Neural progenitor cell (in vitro differentiated cells): ENCODE measurements at regions not wholly inside any gene's neighbourhood (a gene's known extent, or its start where the extent isn't known, plus 50 kb on each side); places are given as distances from the start of the nearest gene placed in this dataset.

Source experiments
- DNase-seq: peaks from one replicate; pipeline ENCODE4 v3.0.0-alpha.2; 2016; ENCODE audit warnings: low spot score
- H2AFZ ChIP-seq: fragments of 200-600 bp; sonication (generic); replicated peaks from 2 replicates; pipeline ENCODE4 v1.6.1; 2016; ENCODE audit warnings: antibody characterized with exemption
- H3F3A ChIP-seq: fragments of 200-600 bp; sonication (generic); 2 replicates; pipeline ENCODE4 v1.6.1; 2016; ENCODE audit warnings: antibody characterized with exemption, low read depth
- H3K27ac ChIP-seq: fragments of 200-600 bp; sonication (generic); 2 replicates; pipeline ENCODE4 v1.5.1; 2016; ENCODE audit warnings: mild to moderate bottlenecking
- H3K27me3 ChIP-seq: fragments of 200-600 bp; sonication (generic); 2 replicates; pipeline ENCODE4 v1.6.1; 2016; ENCODE audit warnings: mild to moderate bottlenecking, moderate library complexity
- H3K36me3 ChIP-seq: fragments of 200-600 bp; sonication (generic); 2 replicates; pipeline ENCODE4 v1.5.1; 2016
- H3K4me1 ChIP-seq: fragments of 200-600 bp; sonication (generic); 2 replicates; pipeline ENCODE4 v1.6.1; 2016; ENCODE audit warnings: mixed run types
- H3K4me2 ChIP-seq: fragments of 200-600 bp; sonication (generic); 2 replicates; pipeline ENCODE4 v1.6.1; 2016
- H3K4me3 ChIP-seq: fragments of 200-600 bp; sonication (generic); 2 replicates; pipeline ENCODE4 v1.5.1; 2016
- H3K79me2 ChIP-seq: fragments of 200-600 bp; sonication (generic); 2 replicates; pipeline ENCODE4 v1.6.1; 2016; ENCODE audit warnings: low read depth
- H3K9ac ChIP-seq: fragments of 200-600 bp; sonication (generic); 2 replicates; pipeline ENCODE4 v1.6.1; 2016
- H3K9me3 ChIP-seq: fragments of 200-600 bp; sonication (generic); 2 replicates; pipeline ENCODE4 v1.5.1; 2016; ENCODE audit warnings: low read depth
- H4K20me1 ChIP-seq: fragments of 200-600 bp; sonication (generic); 2 replicates; pipeline ENCODE4 v1.6.1; 2016; ENCODE audit warnings: low read depth
- H3K27ac Mint-ChIP-seq: 3 replicates; pipeline ENCODE4 v1.8.0; 2021; ENCODE audit warnings: mixed read lengths
- H3K27me3 Mint-ChIP-seq: 2 replicates; pipeline ENCODE4 v1.8.0; 2022; ENCODE audit warnings: low read depth, mild to moderate bottlenecking, inconsistent platforms, moderate library complexity, mixed read lengths; ENCODE audit not compliant: insufficient read depth
- H3K36me3 Mint-ChIP-seq: 3 replicates; pipeline ENCODE4 v1.8.0; 2021; ENCODE audit warnings: mixed read lengths
- H3K4me1 Mint-ChIP-seq: 3 replicates; pipeline ENCODE4 v1.8.0; 2021; ENCODE audit warnings: mixed read lengths
- H3K4me3 Mint-ChIP-seq: 3 replicates; pipeline ENCODE4 v1.8.0; 2021; ENCODE audit warnings: mild to moderate bottlenecking, moderate library complexity, mixed read lengths
- H3K9me3 Mint-ChIP-seq: 3 replicates; pipeline ENCODE4 v1.8.0; 2020; ENCODE audit warnings: mixed read lengths
- EZH2 ChIP-seq: fragments of 200-600 bp; sonication (generic); IDR thresholded peaks from 2 replicates; pipeline ENCODE4 v1.6.1; 2017; ENCODE audit warnings: antibody characterized with exemption, mild to moderate bottlenecking, moderate library complexity
- EZH2phosphoT487 ChIP-seq: fragments of 200-600 bp; sonication (generic); IDR thresholded peaks from 2 replicates; pipeline ENCODE4 v1.6.1; 2017; ENCODE audit warnings: antibody characterized with exemption
- TF ChIP-seq, protein P1 (sequence below): fragments of 200-600 bp; sonication (generic); IDR thresholded peaks from 2 replicates; pipeline ENCODE4 v1.5.1; 2017; ENCODE audit warnings: antibody characterized with exemption, mild to moderate bottlenecking

DNA sequence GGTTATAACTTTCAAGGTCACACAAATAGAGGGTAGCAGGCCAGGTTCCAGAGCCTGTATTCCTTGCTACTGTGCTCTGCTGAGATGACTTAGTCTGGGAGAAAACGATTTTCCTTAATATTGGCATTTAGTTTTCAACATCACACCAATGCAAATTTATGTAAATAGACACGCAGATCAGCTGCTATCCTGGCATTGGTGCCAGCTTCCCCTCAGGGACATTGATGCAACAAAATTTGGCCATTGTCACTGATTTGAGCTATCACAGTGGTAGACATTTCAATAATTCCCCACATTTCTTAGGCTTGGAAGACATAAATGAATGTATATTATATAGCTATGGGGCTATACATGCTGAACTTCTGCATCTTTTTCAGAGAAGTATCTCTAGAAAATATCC lies 71.6 kb upstream of the ASTN2 start:
- H3K4me1 Mint-ChIP-seq, result peaks cover 32% of the 10 kb centered on the region
- no peaks in the 10 kb centered on the region for H3F3A ChIP-seq
- H3K27me3 Mint-ChIP-seq, result peaks cover 2% of the 10 kb centered on the region

DNA sequence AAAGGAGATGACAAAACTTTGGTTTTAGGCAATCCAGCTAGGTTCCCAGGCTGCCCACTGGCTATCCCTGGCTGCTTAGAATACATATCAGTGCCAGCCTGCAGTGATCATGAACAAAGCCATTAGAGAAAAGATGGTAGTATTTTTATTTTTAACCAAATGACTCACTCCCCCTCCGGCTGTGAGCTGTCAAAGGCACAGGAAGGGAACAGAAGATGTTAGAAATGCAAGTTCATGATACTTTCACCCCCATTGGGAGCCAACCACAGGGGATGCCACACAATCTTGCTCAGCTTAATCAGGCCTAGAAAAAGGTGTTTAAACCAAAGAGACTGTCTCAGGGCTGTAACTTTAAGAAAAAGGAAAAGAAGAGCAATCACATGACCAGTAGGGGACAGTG lies 70.3 kb upstream of the ASTN2 start:
- no peak overlapping the region for H3K4me2 ChIP-seq
- H3K9me3 ChIP-seq, result no peaks in the 10 kb centered on the region
- H3F3A ChIP-seq, result no peaks in the 10 kb centered on the region
- Mint-ChIP-seq H3K4me1 (peaks cover 32% of the 10 kb centered on the region), H3K36me3 (no peaks in the 10 kb centered on the region), H3K27me3 (peaks cover 2% of the 10 kb centered on the region), H3K4me3 (no peak overlapping the region), H3K27ac (no peak overlapping the region), H3K9me3 (no peaks in the 10 kb centered on the region)
- no peaks in the 10 kb centered on the region for H3K27me3 ChIP-seq
- no peaks in the 10 kb centered on the region for H4K20me1 ChIP-seq
- TF ChIP-seq, protein P1, sequence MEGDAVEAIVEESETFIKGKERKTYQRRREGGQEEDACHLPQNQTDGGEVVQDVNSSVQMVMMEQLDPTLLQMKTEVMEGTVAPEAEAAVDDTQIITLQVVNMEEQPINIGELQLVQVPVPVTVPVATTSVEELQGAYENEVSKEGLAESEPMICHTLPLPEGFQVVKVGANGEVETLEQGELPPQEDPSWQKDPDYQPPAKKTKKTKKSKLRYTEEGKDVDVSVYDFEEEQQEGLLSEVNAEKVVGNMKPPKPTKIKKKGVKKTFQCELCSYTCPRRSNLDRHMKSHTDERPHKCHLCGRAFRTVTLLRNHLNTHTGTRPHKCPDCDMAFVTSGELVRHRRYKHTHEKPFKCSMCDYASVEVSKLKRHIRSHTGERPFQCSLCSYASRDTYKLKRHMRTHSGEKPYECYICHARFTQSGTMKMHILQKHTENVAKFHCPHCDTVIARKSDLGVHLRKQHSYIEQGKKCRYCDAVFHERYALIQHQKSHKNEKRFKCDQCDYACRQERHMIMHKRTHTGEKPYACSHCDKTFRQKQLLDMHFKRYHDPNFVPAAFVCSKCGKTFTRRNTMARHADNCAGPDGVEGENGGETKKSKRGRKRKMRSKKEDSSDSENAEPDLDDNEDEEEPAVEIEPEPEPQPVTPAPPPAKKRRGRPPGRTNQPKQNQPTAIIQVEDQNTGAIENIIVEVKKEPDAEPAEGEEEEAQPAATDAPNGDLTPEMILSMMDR, result no peak
- TF ChIP-seq EZH2phosphoT487 (no peak), EZH2 (no peak)
- no peak overlapping the region for H3K4me3 ChIP-seq
- H2AFZ ChIP-seq, result no peak overlapping the region
- no peak overlapping the region for H3K27ac ChIP-seq
- H3K36me3 ChIP-seq, result no peaks in the 10 kb centered on the region
- H3K79me2 ChIP-seq, result no peaks in the 10 kb centered on the region
- no peaks in the 10 kb centered on the region for H3K4me1 ChIP-seq
- H3K9ac ChIP-seq, result no peak overlapping the region
- DNase-seq, result no peak

More for the DNA sequence above, 71.6 kb upstream of the ASTN2 start:
- Histone ChIP-seq H3K4me3 (no peak overlapping the region), H3K9me3 (no peaks in the 10 kb centered on the region), H3K27me3 (no peaks in the 10 kb centered on the region), H3K27ac (no peak overlapping the region), H3K36me3 (no peaks in the 10 kb centered on the region), H3K9ac (no peak overlapping the region), H3K4me1 (no peaks in the 10 kb centered on the region), H2AFZ (no peak overlapping the region), H3K79me2 (no peaks in the 10 kb centered on the region), H4K20me1 (no peaks in the 10 kb centered on the region), H3K4me2 (no peak overlapping the region)
- no peak for DNase-seq
- Mint-ChIP-seq H3K4me3 (no peak overlapping the region), H3K27ac (no peak overlapping the region), H3K36me3 (no peaks in the 10 kb centered on the region), H3K9me3 (no peaks in the 10 kb centered on the region)
- TF ChIP-seq EZH2phosphoT487 (no peak), EZH2 (no peak)
- TF ChIP-seq, protein P1, result no peak

DNA sequence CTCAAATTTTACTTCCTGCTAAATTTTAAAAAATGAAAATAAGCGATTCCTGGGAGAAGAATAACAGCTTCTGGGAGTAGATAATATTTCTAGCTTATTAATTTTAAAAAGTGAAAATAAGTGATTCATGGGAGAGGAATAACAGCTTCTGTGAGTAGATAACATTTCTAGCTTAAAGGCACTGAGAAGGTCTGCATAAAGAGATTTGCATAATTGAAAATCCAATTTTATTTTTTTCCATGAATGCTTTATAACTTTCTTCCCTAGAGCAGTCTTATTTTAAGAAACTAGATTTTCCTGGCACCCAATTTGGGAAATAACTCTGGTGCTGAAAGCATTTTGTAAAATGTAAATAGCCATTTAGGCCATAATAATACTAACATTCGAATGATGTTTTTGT lies 65.9 kb upstream of the ASTN2 start:
- peaks cover 15% of the 10 kb centered on the region for H3K4me1 Mint-ChIP-seq
- no peaks in the 10 kb centered on the region for H4K20me1 ChIP-seq
- DNase-seq, result no peak
- H3K27me3 ChIP-seq, result no peaks in the 10 kb centered on the region
- H3K36me3 ChIP-seq, result no peaks in the 10 kb centered on the region
- H3K27ac ChIP-seq, result no peak overlapping the region
- H3K4me3 Mint-ChIP-seq, result no peak overlapping the region
- no peaks in the 10 kb centered on the region for H3K9me3 ChIP-seq
- H3K27ac Mint-ChIP-seq, result no peak overlapping the region
- no peaks in the 10 kb centered on the region for H3K4me1 ChIP-seq
- H3K4me3 ChIP-seq, result no peak overlapping the region
- H3K4me2 ChIP-seq, result no peak overlapping the region
- TF ChIP-seq, protein P1, result no peak
- TF ChIP-seq EZH2phosphoT487, result no peak
- no peak for TF ChIP-seq EZH2
- no peak overlapping the region for H2AFZ ChIP-seq
- H3K79me2 ChIP-seq, result no peaks in the 10 kb centered on the region
- no peaks in the 10 kb centered on the region for H3K9me3 Mint-ChIP-seq
- H3F3A ChIP-seq, result no peaks in the 10 kb centered on the region
- H3K9ac ChIP-seq, result no peak overlapping the region
- H3K27me3 Mint-ChIP-seq, result no peaks in the 10 kb centered on the region
- H3K36me3 Mint-ChIP-seq, result no peaks in the 10 kb centered on the region

DNA sequence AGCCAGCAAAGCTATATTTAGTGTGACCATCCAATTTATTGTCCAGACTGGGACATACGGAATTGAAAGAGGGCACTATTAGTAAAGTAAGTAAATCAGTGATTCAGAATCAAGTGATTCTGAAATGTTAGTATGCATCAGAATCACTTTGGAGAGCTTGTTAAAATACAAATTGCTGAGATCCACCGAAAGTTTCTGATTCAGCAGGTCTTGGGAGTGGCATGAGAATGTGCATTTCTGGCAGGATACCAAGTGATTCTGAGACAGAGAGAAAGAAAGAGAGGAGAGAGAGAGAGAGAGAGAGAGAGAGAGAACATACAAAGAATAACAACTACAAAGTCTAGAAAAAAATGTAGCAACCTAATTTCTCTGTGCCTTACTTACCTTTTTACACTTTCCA lies 65.4 kb upstream of the ASTN2 start:
- no peak overlapping the region for H3K9ac ChIP-seq
- TF ChIP-seq EZH2, result no peak
- TF ChIP-seq, protein P1, result no peak
- TF ChIP-seq EZH2phosphoT487, result no peak
- DNase-seq, result no peak
- no peaks in the 10 kb centered on the region for H3K36me3 ChIP-seq
- no peaks in the 10 kb centered on the region for H3K79me2 ChIP-seq
- H3K9me3 ChIP-seq, result no peaks in the 10 kb centered on the region
- no peak overlapping the region for H3K4me3 Mint-ChIP-seq
- peaks cover 12% of the 10 kb centered on the region for H3K4me1 Mint-ChIP-seq
- no peaks in the 10 kb centered on the region for H3K27me3 Mint-ChIP-seq
- no peaks in the 10 kb centered on the region for H3F3A ChIP-seq
- no peaks in the 10 kb centered on the region for H3K27me3 ChIP-seq
- no peak overlapping the region for H3K4me2 ChIP-seq
- H3K27ac ChIP-seq, result no peak overlapping the region
- H3K27ac Mint-ChIP-seq, result no peak overlapping the region
- no peaks in the 10 kb centered on the region for H4K20me1 ChIP-seq
- H3K4me1 ChIP-seq, result no peaks in the 10 kb centered on the region
- no peak overlapping the region for H2AFZ ChIP-seq
- H3K9me3 Mint-ChIP-seq, result no peaks in the 10 kb centered on the region
- H3K4me3 ChIP-seq, result no peak overlapping the region
- no peaks in the 10 kb centered on the region for H3K36me3 Mint-ChIP-seq
